Hepatocyte (in vitro differentiated cells): ENCODE measurements at regions not wholly inside any gene's neighbourhood (a gene's known extent, or its start where the extent isn't known, plus 50 kb on each side); places are given as distances from the start of the nearest gene placed in this dataset.

Experiments
- DNase-seq: peaks from one replicate; pipeline ENCODE4 v3.0.0-alpha.2; 2016; ENCODE audit warnings: low spot score
- H2AFZ ChIP-seq: fragments of 200-600 bp; sonication (generic); 2 replicates; pipeline ENCODE4 v1.6.0; 2016; ENCODE audit warnings: antibody characterized with exemption, mild to moderate bottlenecking
- H3K27ac ChIP-seq: fragments of 200-600 bp; sonication (generic); 2 replicates; pipeline ENCODE4 v1.5.1; 2016; ENCODE audit warnings: mild to moderate bottlenecking
- H3K27me3 ChIP-seq: fragments of 200-600 bp; sonication (generic); 2 replicates; pipeline ENCODE4 v1.6.1; 2016
- H3K36me3 ChIP-seq: fragments of 200-600 bp; sonication (generic); replicated peaks from 2 replicates; pipeline ENCODE4 v1.5.1; 2016; ENCODE audit warnings: low read depth; ENCODE audit not compliant: insufficient read depth
- H3K4me1 ChIP-seq: fragments of 200-600 bp; sonication (generic); 2 replicates; pipeline ENCODE4 v1.5.1; 2016; ENCODE audit warnings: mild to moderate bottlenecking, moderate library complexity; ENCODE audit not compliant: insufficient read depth
- H3K4me2 ChIP-seq: fragments of 200-600 bp; sonication (generic); 2 replicates; pipeline ENCODE4 v1.6.0; 2016
- H3K4me3 ChIP-seq: fragments of 200-600 bp; sonication (generic); 2 replicates; pipeline ENCODE4 v1.5.1; 2016; ENCODE audit warnings: mild to moderate bottlenecking
- H3K79me2 ChIP-seq: fragments of 200-600 bp; sonication (generic); 2 replicates; pipeline ENCODE4 v1.6.0; 2017; ENCODE audit warnings: mild to moderate bottlenecking
- H3K9me2 ChIP-seq: fragments of 200-600 bp; sonication (generic); replicated peaks from 2 replicates; pipeline ENCODE4 v1.6.0; 2017; ENCODE audit warnings: mild to moderate bottlenecking; ENCODE audit not compliant: insufficient read depth
- H3K9me3 ChIP-seq: fragments of 200-600 bp; sonication (generic); 2 replicates; pipeline ENCODE4 v1.5.1; 2016; ENCODE audit warnings: low read depth, mild to moderate bottlenecking
- H4K20me1 ChIP-seq: fragments of 200-600 bp; sonication (generic); 2 replicates; pipeline ENCODE4 v1.6.0; 2016; ENCODE audit warnings: mild to moderate bottlenecking; ENCODE audit not compliant: insufficient read depth, poor library complexity, severe bottlenecking
- CTCF ChIP-seq: fragments of 200-600 bp; sonication (generic); IDR thresholded peaks from 2 replicates; pipeline ENCODE4 v1.5.1; 2016; ENCODE audit warnings: antibody characterized with exemption, mild to moderate bottlenecking; ENCODE audit not compliant: poor library complexity
- EZH2 ChIP-seq: fragments of 200-600 bp; sonication (generic); IDR thresholded peaks from 2 replicates; pipeline ENCODE4 v1.6.1; 2016; ENCODE audit warnings: antibody characterized with exemption, mild to moderate bottlenecking, borderline replicate concordance
- EZH2phosphoT487 ChIP-seq: fragments of 200-600 bp; sonication (generic); IDR thresholded peaks from one replicate; pipeline ENCODE4 v1.6.1; 2018; ENCODE audit warnings: antibody characterized with exemption, mild to moderate bottlenecking, low read depth, moderate library complexity; ENCODE audit not compliant: unreplicated experiment, severe bottlenecking
- WGBS: methylation state at CpG from one replicate; pipeline ENCODE4 v1.1.6; 2016; ENCODE audit warnings: low lambda C conversion rate; ENCODE audit errors: missing lambda C conversion rate; 5-methylcytosine and 5-hydroxymethylcytosine counted together

GRCh38 chr20:4532772-4533171 is 153.5 kb upstream of the PRNP start:
- no peaks in the 10 kb centered on the region for H3K27me3 ChIP-seq
- H3K9me2 ChIP-seq, result no peaks in the 10 kb centered on the region
- no peaks in the 10 kb centered on the region for H3K9me3 ChIP-seq
- no peaks in the 10 kb centered on the region for H4K20me1 ChIP-seq
- H3K27ac ChIP-seq, result no peak overlapping the region
- no peaks in the 10 kb centered on the region for H3K4me1 ChIP-seq
- H2AFZ ChIP-seq, result no peak overlapping the region
- no peaks in the 10 kb centered on the region for H3K36me3 ChIP-seq
- no peaks in the 10 kb centered on the region for H3K79me2 ChIP-seq
- TF ChIP-seq EZH2 (no peak), CTCF (no peak), EZH2phosphoT487 (no peak)
- DNase-seq, result no peak
- 82% methylated on average over 1 of the region's 1 CpG for WGBS
- H3K4me2 ChIP-seq, result no peak overlapping the region
- no peak overlapping the region for H3K4me3 ChIP-seq

DNA sequence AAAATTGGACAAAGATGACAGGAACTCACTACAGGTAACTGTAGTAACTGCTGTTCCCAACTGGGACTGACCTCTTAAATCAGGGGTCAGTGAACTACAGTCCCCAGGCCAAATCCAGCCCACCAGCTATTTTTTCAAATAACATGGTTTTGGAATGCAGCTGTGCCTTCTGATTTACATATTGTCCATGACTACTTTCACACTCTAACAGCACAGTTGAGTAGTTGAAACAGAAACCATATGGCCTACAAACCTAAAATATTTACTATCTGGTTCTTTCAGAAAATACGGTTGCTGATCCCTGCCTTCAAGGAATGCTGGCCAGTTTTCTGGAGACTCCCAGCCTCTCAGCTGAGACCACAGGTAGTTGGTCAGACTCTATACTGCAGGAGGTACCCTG is 161.5 kb upstream of the PRNP start:
- no peaks in the 10 kb centered on the region for H4K20me1 ChIP-seq
- no peak for TF ChIP-seq EZH2
- no peak for TF ChIP-seq CTCF
- TF ChIP-seq EZH2phosphoT487, result no peak
- H2AFZ ChIP-seq, result no peak overlapping the region
- no peak for DNase-seq
- no peaks in the 10 kb centered on the region for H3K4me1 ChIP-seq
- no peaks in the 10 kb centered on the region for H3K36me3 ChIP-seq
- no peaks in the 10 kb centered on the region for H3K9me2 ChIP-seq
- H3K27ac ChIP-seq, result no peak overlapping the region
- no peaks in the 10 kb centered on the region for H3K27me3 ChIP-seq
- H3K4me2 ChIP-seq, result no peak overlapping the region
- H3K9me3 ChIP-seq, result no peaks in the 10 kb centered on the region
- H3K4me3 ChIP-seq, result no peak overlapping the region
- H3K79me2 ChIP-seq, result no peaks in the 10 kb centered on the region
- 63% methylated on average over 1 of the region's 1 CpG for WGBS

- Histone ChIP-seq H4K20me1 (no peaks in the 10 kb centered on the region), H2AFZ (no peak overlapping the region), H3K9me2 (no peaks in the 10 kb centered on the region), H3K4me3 (no peak overlapping the region), H3K4me2 (no peak overlapping the region), H3K4me1 (no peaks in the 10 kb centered on the region), H3K79me2 (no peaks in the 10 kb centered on the region), H3K27me3 (no peaks in the 10 kb centered on the region), H3K9me3 (no peaks in the 10 kb centered on the region), H3K36me3 (no peaks in the 10 kb centered on the region), H3K27ac (no peak overlapping the region)
- 94% methylated on average over 3 of the region's 3 CpGs for WGBS
- DNase-seq, result no peak
- TF ChIP-seq EZH2 (no peak), EZH2phosphoT487 (no peak), CTCF (no peak)
These were observed 161.9 kb upstream of the PRNP start for GRCh38 chr20:4524307-4524706.

DNA sequence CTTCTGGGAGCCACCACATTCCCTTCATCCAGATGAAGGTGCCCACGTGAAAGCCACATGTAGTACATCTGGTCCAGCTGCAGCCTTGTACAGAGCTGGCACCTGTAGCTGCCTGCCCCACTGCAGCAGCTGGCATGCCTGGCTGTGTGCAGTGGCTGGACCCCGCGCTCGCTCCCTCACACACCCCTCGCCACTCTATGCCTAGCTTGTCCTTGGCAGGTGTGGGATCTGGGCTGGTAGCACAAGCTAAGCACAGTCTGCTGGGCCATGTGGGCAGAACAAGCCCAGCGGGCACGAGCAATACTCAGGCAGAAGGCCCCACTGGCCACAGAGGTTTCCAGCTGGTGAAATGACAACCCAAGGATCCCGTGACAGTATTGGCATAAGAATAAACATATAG is 163.9 kb upstream of the PRNP start:
- Histone ChIP-seq H3K4me1 (no peaks in the 10 kb centered on the region), H3K4me3 (no peak overlapping the region), H3K36me3 (no peaks in the 10 kb centered on the region), H4K20me1 (no peaks in the 10 kb centered on the region), H3K27ac (no peak overlapping the region), H2AFZ (no peak overlapping the region), H3K27me3 (no peaks in the 10 kb centered on the region), H3K9me2 (no peaks in the 10 kb centered on the region), H3K9me3 (no peaks in the 10 kb centered on the region), H3K79me2 (no peaks in the 10 kb centered on the region), H3K4me2 (no peak overlapping the region)
- 88% methylated on average over 8 of the region's 8 CpGs for WGBS
- no peak for TF ChIP-seq EZH2phosphoT487
- no peak for TF ChIP-seq EZH2
- no peak for TF ChIP-seq CTCF
- no peak for DNase-seq
